ENCODE measurements at regions not wholly inside any gene's neighbourhood (a gene's known extent, or its start where the extent isn't known, plus 50 kb on each side); places are given as distances from the start of the nearest gene placed in this dataset.
A peak's percentile ranks its signal among the peaks of the same experiment; 100 is the strongest.

GRCh38 chr2:147040298-147041120 lies 804.3 kb upstream of the ACVR2A start:
- ChIA-PET POLR2A (no interaction called here), RAD21 (ENCODE audit: low non-redundant PET in 1 of 2, low total read pairs in 2 of 2, uncharacterized antibody in 2 of 2, unreplicated experiment in 2 of 2) (no interaction called here), CTCF (interaction anchor here (1.5 kb wide), 1 partner anchor 870 kb away, joined by 6 read pairs; no protein-coding TSS in a partner anchor)
- Histone ChIP-seq H3K9me3 (ENCODE audit: control insufficient read depth in 1 of 2, insufficient read depth in 1 of 2, low read depth in 1 of 2, low read length in 2 of 2) (no peaks in the 10 kb centered on the region), H3K4me2 (ENCODE audit: low read length) (no peak overlapping the region), H3K27me3 (ENCODE audit: insufficient read depth, low read length) (no peaks in the 10 kb centered on the region), H3K27ac (ENCODE audit: low read depth, low read length) (no peak overlapping the region), H3K9me2 (ENCODE audit: insufficient read depth) (no peaks in the 10 kb centered on the region), H3K36me3 (ENCODE audit: control insufficient read depth in 1 of 2, insufficient read depth in 2 of 2, low read length in 2 of 2) (no peaks in the 10 kb centered on the region), H3K9ac (ENCODE audit: low read length) (no peak overlapping the region), H4K20me1 (ENCODE audit: insufficient read depth) (no peaks in the 10 kb centered on the region), H2AFZ (ENCODE audit: low read depth, low read length, poor library complexity, severe bottlenecking) (no peak overlapping the region), H3K4me3 (replicated peaks in 1 of 2; ENCODE audit: low read depth in 1 of 2, low read length in 2 of 2) (no peak overlapping the region), H3K79me2 (ENCODE audit: insufficient read depth, low read length) (no peaks in the 10 kb centered on the region), H3K4me1 (ENCODE audit: control insufficient read depth in 1 of 2, insufficient read depth in 2 of 2, low read length in 2 of 2) (no peaks in the 10 kb centered on the region)
- intact Hi-C loops (cut with micrococcal nuclease), result no loop called here
- BruUV-seq (replicated peaks), result no TSS peak
- no peak for DNase-seq (ENCODE audit: low read depth, low spot score)
- TF ChIP-seq CTCF (IDR thresholded peaks at IDR 0.05 in 2 of 3, conservative IDR thresholded peaks at IDR 0.05 in 1 of 3; ENCODE audit: borderline replicate concordance in 1 of 3, insufficient read depth in 1 of 3, low read depth in 2 of 3, low read length in 2 of 3) (no peak), SP1 (IDR thresholded peaks at IDR 0.05; ENCODE audit: low read depth) (no peak), YY1 (IDR thresholded peaks at IDR 0.05; ENCODE audit: extremely low read depth, insufficient replicate concordance, low read depth, low read length) (no peak), MAX (IDR thresholded peaks at IDR 0.05) (no peak), TCF7L2 (IDR thresholded peaks at IDR 0.05; ENCODE audit: borderline replicate concordance, extremely low read depth, insufficient read depth, insufficient read length) (no peak), SIN3A (IDR thresholded peaks at IDR 0.05; ENCODE audit: low read depth) (no peak), EZH2phosphoT487 (IDR thresholded peaks at IDR 0.05; ENCODE audit: borderline replicate concordance) (no peak), CBX3 (IDR thresholded peaks at IDR 0.05; ENCODE audit: low read depth) (no peak), FOSL1 (IDR thresholded peaks at IDR 0.05; ENCODE audit: low read depth) (no peak), EGR1 (IDR thresholded peaks at IDR 0.05; ENCODE audit: low read depth) (no peak), JUND (IDR thresholded peaks at IDR 0.05) (no peak), SRF (IDR thresholded peaks at IDR 0.05; ENCODE audit: low read depth) (no peak), RAD21 (IDR thresholded peaks at IDR 0.05; ENCODE audit: low read depth) (no peak), EZH2 (IDR thresholded peaks at IDR 0.05) (no peak), POLR2AphosphoS5 (IDR thresholded peaks at IDR 0.05; ENCODE audit: low read depth, low read length) (no peak), POLR2A (IDR thresholded peaks at IDR 0.05; ENCODE audit: borderline replicate concordance, extremely low read depth, insufficient read depth, insufficient read length) (no peak), REST (IDR thresholded peaks at IDR 0.05; ENCODE audit: low read depth) (no peak), CEBPB (IDR thresholded peaks at IDR 0.05; ENCODE audit: low read depth) (no peak), ZNF274 (IDR thresholded peaks at IDR 0.05; ENCODE audit: low read depth, low read length) (no peak)
- peak; percentile 38; the same call in 1 of the 2 replicates for ATAC-seq
